K562 (cell line): ENCODE measurements at regions not wholly inside any gene's neighbourhood (a gene's known extent, or its start where the extent isn't known, plus 50 kb on each side); places are given as distances from the start of the nearest gene placed in this dataset.

Experiments used
- ATAC-seq: fragments of 200-7000 bp; cut with Tn5 transposase; 3 replicates; pipeline ENCODE4 v1.9.1; 2020; ENCODE audit warnings: moderate library complexity
- BruUV-seq: library from RNA; stranded (reverse); fragments of 400-500 nt; replicated peaks from 2 replicates; lab custom pipeline; 2021; lab: Mats Ljungman, UMichigan
- CTCF ChIA-PET: fragments of 300-600 bp; formaldehyde crosslinking; extraction: SDS; loops from one replicate; lab custom pipeline; 2021; ENCODE audit warnings: low intra/inter-chr PET ratio; lab: Yijun Ruan, JAX
- POLR2A ChIA-PET: fragments of 300-600, 350-650 bp; sonication (Branson Sonifier 250); formaldehyde crosslinking; extraction: SDS; loops from one replicate; lab custom pipeline; 2021; ENCODE audit warnings: antibody characterized with exemption, inconsistent platforms; lab: Yijun Ruan, JAX
- DNase-seq, 4 experiments: peaks; one replicate each; pipeline versions ENCODE4 v3.0.0 to v3.0.0-alpha.2; 2011 to 2018; ENCODE audit warnings: low spot score in 3 of 4, mixed read lengths in 3 of 4; ENCODE audit errors: extremely low read depth in 1 of 4
- FAIRE-seq: peaks from 2 replicates; lab custom pipeline; 2011; peaks lifted over from hg19 to GRCh38; lab: Jason Lieb, UNC
- H2AFZ ChIP-seq: 2 replicates; pipeline ENCODE4 v1.6.0; 2011; ENCODE audit warnings: low read depth, low read length, control low read depth, inconsistent platforms
- H3K27ac ChIP-seq: fragments of 200-600 bp; 3 replicates; pipeline ENCODE4 v1.8.0; 2011; ENCODE audit warnings: low read depth, mild to moderate bottlenecking, control low read depth, inconsistent platforms, low read length, moderate library complexity, mixed read lengths; ENCODE audit errors: extremely low read depth
- H3K27me3 ChIP-seq, 2 experiments: fragments of 300-600 bp in 1 of 2; 2 replicates in 1 of 2; 3 replicates in 1 of 2; pipeline versions ENCODE4 v1.6.0 to v1.8.0; 2011; ENCODE audit warnings: inconsistent platforms in 2 of 2, low read length in 2 of 2, mild to moderate bottlenecking in 1 of 2, mixed read lengths in 1 of 2, moderate library complexity in 1 of 2; ENCODE audit not compliant: control insufficient read depth in 2 of 2, insufficient read depth in 2 of 2
- H3K36me3 ChIP-seq: fragments of 300-600 bp; 3 replicates; pipeline ENCODE4 v1.8.0; 2011; ENCODE audit warnings: mild to moderate bottlenecking, low read length, inconsistent platforms; ENCODE audit not compliant: control insufficient read depth, insufficient read depth
- H3K4me1 ChIP-seq, 2 experiments: fragments of 200-600 bp in 1 of 2; replicated peaks in 1 of 2; 2 replicates in 1 of 2; 3 replicates in 1 of 2; pipeline versions ENCODE4 v1.5.1 to v1.8.0; 2011; ENCODE audit warnings: inconsistent platforms in 2 of 2, low read length in 2 of 2, mild to moderate bottlenecking in 1 of 2, mixed read lengths in 1 of 2, moderate library complexity in 1 of 2; ENCODE audit not compliant: control insufficient read depth in 2 of 2, insufficient read depth in 2 of 2
- H3K4me2 ChIP-seq: 2 replicates; pipeline ENCODE4 v1.6.1; 2011; ENCODE audit warnings: low read length, control low read depth, inconsistent platforms, mixed read lengths; ENCODE audit not compliant: insufficient read depth
- H3K4me3 ChIP-seq: fragments of 200-600 bp; sonication (generic), shearing (Covaris generic); 2 replicates; pipeline ENCODE4 v1.5.1; 2016; ENCODE audit warnings: control low read depth, inconsistent platforms
- H3K79me2 ChIP-seq: fragments of 200-600 bp; 3 replicates; pipeline ENCODE4 v1.8.0; 2011; ENCODE audit warnings: low read length, inconsistent platforms; ENCODE audit not compliant: control insufficient read depth, insufficient read depth
- H3K9ac ChIP-seq, 2 experiments: 2 replicates each; pipeline versions ENCODE4 v1.6.0 to v1.6.1; 2011; ENCODE audit warnings: low read depth in 2 of 2, low read length in 2 of 2, control low read depth in 1 of 2, inconsistent platforms in 1 of 2, mild to moderate bottlenecking in 1 of 2, mixed read lengths in 1 of 2; ENCODE audit not compliant: insufficient read depth in 1 of 2
- H3K9me1 ChIP-seq: one replicate; pipeline ENCODE4 v1.6.0; 2011; ENCODE audit warnings: inconsistent platforms, mild to moderate bottlenecking, low read length, moderate library complexity; ENCODE audit not compliant: control insufficient read depth, insufficient read depth
- H3K9me3 ChIP-seq: replicated peaks from 2 replicates; pipeline ENCODE4 v1.5.1; 2011; ENCODE audit warnings: low read depth, low read length, inconsistent platforms; ENCODE audit not compliant: control insufficient read depth, insufficient read depth
- H4K20me1 ChIP-seq: replicated peaks from 2 replicates; pipeline ENCODE4 v1.6.1; 2011; ENCODE audit warnings: low read length, inconsistent platforms, mixed read lengths; ENCODE audit not compliant: control insufficient read depth, insufficient read depth
- CSDE1 ChIP-seq, 2 experiments: fragments of 450-650 bp; IDR thresholded peaks; 2 replicates each; pipeline ENCODE4 v1.6.1; 2016; ENCODE audit warnings: mild to moderate bottlenecking in 1 of 2
- GABPA ChIP-seq: fragments of 200-800 bp; sonication (Bioruptor generic); conservative IDR thresholded peaks from 2 replicates; pipeline ENCODE4 v1.6.1; 2016; ENCODE audit warnings: low read depth, missing genetic modification characterization, missing compliant biosample characterization
- MBD2 ChIP-seq: sonication (generic); IDR thresholded peaks from 2 replicates; pipeline ENCODE4 v1.6.1; 2016; ENCODE audit warnings: low read depth, borderline replicate concordance
- MLX ChIP-seq, 2 experiments: fragments of 450-650 bp in 1 of 2; sonication (generic) in 1 of 2; formaldehyde crosslinking; conservative IDR thresholded peaks; 2 replicates each; pipeline versions ENCODE4 v1.4.0 to v1.8.1; 2020 to 2022; ENCODE audit warnings: mild to moderate bottlenecking in 1 of 2, missing genetic modification reagents in 1 of 2
- NR1H2 ChIP-seq: sonication (generic); formaldehyde crosslinking; IDR thresholded peaks from 2 replicates; pipeline ENCODE4 v1.4.0; 2020; ENCODE audit warnings: mild to moderate bottlenecking, missing genetic modification reagents
- SAFB2 ChIP-seq: fragments of 200-400 bp; formaldehyde crosslinking; IDR thresholded peaks from 2 replicates; pipeline ENCODE4 v1.6.1; 2018; ENCODE audit warnings: borderline replicate concordance, low read length, low read depth, moderate library complexity; ENCODE audit not compliant: severe bottlenecking
- SIX5 ChIP-seq, 2 experiments: IDR thresholded peaks; 2 replicates each; pipeline ENCODE4 v1.6.1; 2011; ENCODE audit warnings: low read length in 2 of 2, borderline replicate concordance in 1 of 2, low read depth in 1 of 2, mild to moderate bottlenecking in 1 of 2, moderate library complexity in 1 of 2; ENCODE audit not compliant: insufficient read depth in 1 of 2
- SRSF7 ChIP-seq: fragments of 200-400 bp; formaldehyde crosslinking; optimal IDR thresholded peaks from 2 replicates; pipeline ENCODE3; 2017; ENCODE audit warnings: mild to moderate bottlenecking, low read depth, low read length
- USF1 ChIP-seq: sonication (generic); formaldehyde crosslinking; IDR thresholded peaks from 2 replicates; pipeline ENCODE4 v1.9.0; 2022; ENCODE audit warnings: mild to moderate bottlenecking, missing genetic modification reagents
- ZKSCAN1 ChIP-seq: fragments of 150-350 bp; IDR thresholded peaks from 2 replicates; pipeline ENCODE4 v1.6.1; 2016; ENCODE audit warnings: low read depth, low read length
- ZNF253 ChIP-seq: fragments of 250-450 bp; sonication (Bioruptor Pico); conservative IDR thresholded peaks from 2 replicates; pipeline ENCODE4 v1.6.1; 2021; ENCODE audit warnings: mild to moderate bottlenecking
- ZNF282 ChIP-seq: sonication (generic); formaldehyde crosslinking; IDR thresholded peaks from 2 replicates; pipeline ENCODE4 v1.8.1; 2023; ENCODE audit warnings: missing genetic modification reagents
- ZNF76 ChIP-seq: fragments of 250-450 bp; sonication (Bioruptor Pico); IDR thresholded peaks from 2 replicates; pipeline ENCODE4 v1.4.0; 2020; ENCODE audit warnings: mild to moderate bottlenecking, moderate library complexity, borderline replicate concordance
- ZNF780A ChIP-seq: fragments of 250-450 bp; sonication (Bioruptor Pico); IDR thresholded peaks from 2 replicates; pipeline ENCODE4 v1.5.0; 2021; ENCODE audit warnings: mild to moderate bottlenecking
- WGBS: fragments of 100-300 bp; shearing (Covaris generic); methylation state at CpG from one replicate; pipeline ENCODE4 v1.1.6; 2016; ENCODE audit warnings: low coverage, mixed read lengths; ENCODE audit not compliant: insufficient coverage; ENCODE audit errors: missing lambda C conversion rate; 5-methylcytosine and 5-hydroxymethylcytosine counted together
- in situ Hi-C: fragments of 300-500 bp; cut with MboI; formaldehyde crosslinking; loops from 4 replicates; pipeline ENCODE4 v1.15.0; 2018; ENCODE audit warnings: inconsistent platforms, mixed read lengths
- intact Hi-C: fragments of 100-400 bp; cut with micrococcal nuclease; formaldehyde crosslinking; loops from 2 replicates; pipeline ENCODE4 v1.14.2; 2022

- DNase-seq (no peak), ATAC-seq (no peak), FAIRE-seq (no peak)
- in situ Hi-C loops (no loop called here), intact Hi-C loops (no loop called here)
- H3K4me2 ChIP-seq = no peak overlapping the region
- H3K27me3 ChIP-seq = no peaks in the 10 kb centered on the region
- POLR2A ChIA-PET = no interaction called here
- no peaks in the 10 kb centered on the region for H4K20me1 ChIP-seq
- no peak overlapping the region for H3K9ac ChIP-seq
- 0% methylated on average over 1 of the region's 2 CpGs for WGBS
- no peaks in the 10 kb centered on the region for H3K79me2 ChIP-seq
- CTCF ChIA-PET = no interaction called here
- no peak overlapping the region for H2AFZ ChIP-seq
- no peak for TF ChIP-seq SRSF7
- no peak for TF ChIP-seq CSDE1 (IDR thresholded peaks at IDR 0.05)
- no peak for TF ChIP-seq ZNF76 (CRISPR knock-in tag)
- no peak for TF ChIP-seq ZNF780A (CRISPR knock-in tag)
- no peak for TF ChIP-seq GABPA
- no peaks in the 10 kb centered on the region for H3K9me3 ChIP-seq
- no peak overlapping the region for H3K4me3 ChIP-seq
- no peaks in the 10 kb centered on the region for H3K4me1 ChIP-seq
- no peak overlapping the region for H3K27ac ChIP-seq
- no peaks in the 10 kb centered on the region for H3K36me3 ChIP-seq
- BruUV-seq = no TSS peak
- H3K9me1 ChIP-seq = no peaks in the 10 kb centered on the region
These were observed 1261.1 kb downstream of the ROBO1 start for GRCh38 chr3:78506581-78507195.

GRCh38 chr3:78507196-78507984 lies 1260.4 kb downstream of the ROBO1 start:
- in situ Hi-C loops (no loop called here), intact Hi-C loops (no loop called here)
- BruUV-seq = no TSS peak
- no peaks in the 10 kb centered on the region for H3K9me1 ChIP-seq
- H3K9ac ChIP-seq = no peak overlapping the region
- H3K4me1 ChIP-seq = no peaks in the 10 kb centered on the region
- ChIA-PET POLR2A (no interaction called here), CTCF (no interaction called here)
- H3K79me2 ChIP-seq = no peaks in the 10 kb centered on the region
- DNase-seq (no peak), ATAC-seq (no peak), FAIRE-seq (no peak)
- H3K4me2 ChIP-seq = no peak overlapping the region
- H3K27ac ChIP-seq = no peak overlapping the region
- no peak overlapping the region for H3K4me3 ChIP-seq
- whole genome bisulfite sequencing = 0% methylated on average over 6 of the region's 6 CpGs
- H3K9me3 ChIP-seq = no peaks in the 10 kb centered on the region
- no peaks in the 10 kb centered on the region for H4K20me1 ChIP-seq
- no peaks in the 10 kb centered on the region for H3K36me3 ChIP-seq
- no peaks in the 10 kb centered on the region for H3K27me3 ChIP-seq
- no peak overlapping the region for H2AFZ ChIP-seq
- no peak for TF ChIP-seq ZKSCAN1
- no peak for TF ChIP-seq SAFB2
- no peak for TF ChIP-seq SIX5 (IDR thresholded peaks at IDR 0.05; ENCODE audit: borderline replicate concordance in 1 of 2, insufficient read depth in 1 of 2, low read depth in 1 of 2, low read length in 2 of 2)
- no peak for TF ChIP-seq MLX (CRISPR knock-in tag; conservative IDR thresholded peaks at IDR 0.05)
- no peak for TF ChIP-seq ZNF282 (CRISPR knock-in tag)
- no peak for TF ChIP-seq USF1 (CRISPR knock-in tag)
- no peak for TF ChIP-seq ZNF253 (CRISPR knock-in tag)
- no peak for TF ChIP-seq NR1H2 (CRISPR knock-in tag)
- no peak for TF ChIP-seq MBD2
